GM12878 (cell line): ENCODE measurements at regions not wholly inside any gene's neighbourhood (a gene's known extent, or its start where the extent isn't known, plus 50 kb on each side); places are given as distances from the start of the nearest gene placed in this dataset.

Experiments used
- ATAC-seq: fragments of 200-7000 bp; cut with Tn5 transposase; 3 replicates; pipeline ENCODE4 v1.9.1; 2020; ENCODE audit warnings: mild to moderate bottlenecking, moderate library complexity
- BruUV-seq: library from RNA; stranded (reverse); fragments of 400-500 nt; replicated peaks from 2 replicates; lab custom pipeline; 2021; lab: Mats Ljungman, UMichigan
- CTCF ChIA-PET: fragments of 300-600 bp; sonication (Branson Sonifier 250); formaldehyde crosslinking; extraction: SDS; loops from one replicate; lab custom pipeline; 2021; ENCODE audit warnings: inconsistent platforms; lab: Yijun Ruan, JAX
- POLR2A ChIA-PET: fragments of 350-600 bp; formaldehyde crosslinking; extraction: SDS; loops from one replicate; lab custom pipeline; 2021; ENCODE audit warnings: inconsistent platforms; lab: Charles Lee
- RAD21 ChIA-PET: fragments of 300-600 bp; sonication (Branson Sonifier 250); formaldehyde crosslinking; loops from one replicate; lab custom pipeline; 2023; ENCODE audit warnings: antibody characterized with exemption; ENCODE audit not compliant: unreplicated experiment; lab: Charles Lee
- SMC1A ChIA-PET: fragments of 300-600 bp; sonication (Branson Sonifier 250); formaldehyde crosslinking; loops from one replicate; lab custom pipeline; 2023; ENCODE audit not compliant: unreplicated experiment, uncharacterized antibody; lab: Charles Lee
- DNase-seq: peaks from one replicate; pipeline ENCODE4 v3.0.0-alpha.2; 2011; ENCODE audit warnings: low read depth, low spot score
- FAIRE-seq: peaks from 3 replicates; lab custom pipeline; 2011; peaks lifted over from hg19 to GRCh38; lab: Jason Lieb, UNC
- H2AFZ ChIP-seq: 2 replicates; pipeline ENCODE4 v1.6.0; 2011; ENCODE audit warnings: low read depth, low read length, control low read depth; ENCODE audit not compliant: control insufficient read depth
- H3K27ac ChIP-seq: 2 replicates; pipeline ENCODE4 v1.5.1; 2011; ENCODE audit warnings: control low read depth; ENCODE audit not compliant: control insufficient read depth, insufficient read depth
- H3K27me3 ChIP-seq, 2 experiments: replicated peaks in 1 of 2; 2 replicates each; pipeline versions ENCODE4 v1.6.0 to v1.6.1; 2011; ENCODE audit warnings: low read length in 1 of 2; ENCODE audit not compliant: control insufficient read depth in 2 of 2, insufficient read depth in 2 of 2
- H3K36me3 ChIP-seq, 2 experiments: 2 replicates each; pipeline ENCODE4 v1.5.1; 2011; ENCODE audit warnings: low read length in 1 of 2; ENCODE audit not compliant: control insufficient read depth in 2 of 2, insufficient read depth in 2 of 2
- H3K4me1 ChIP-seq: 2 replicates; pipeline ENCODE4 v1.6.1; 2011; ENCODE audit warnings: mild to moderate bottlenecking, low read length, moderate library complexity, mixed read lengths; ENCODE audit not compliant: control insufficient read depth, insufficient read depth
- H3K4me2 ChIP-seq: 2 replicates; pipeline ENCODE4 v1.6.0; 2011; ENCODE audit warnings: control low read depth; ENCODE audit not compliant: control insufficient read depth, insufficient read depth
- H3K4me3 ChIP-seq: fragments of 200-600 bp; sonication (generic); 2 replicates; pipeline ENCODE4 v1.5.1; 2016
- H3K79me2 ChIP-seq: 2 replicates; pipeline ENCODE4 v1.6.0; 2011; ENCODE audit warnings: low read length; ENCODE audit not compliant: control insufficient read depth, insufficient read depth
- H3K9ac ChIP-seq: 2 replicates; pipeline ENCODE4 v1.8.0; 2011; ENCODE audit warnings: low read length, control low read depth, mixed read lengths; ENCODE audit not compliant: control insufficient read depth, insufficient read depth
- H3K9me3 ChIP-seq: replicated peaks from 3 replicates; pipeline ENCODE4 v1.5.1; 2011; ENCODE audit warnings: mild to moderate bottlenecking, low read length; ENCODE audit not compliant: control insufficient read depth, insufficient read depth
- H4K20me1 ChIP-seq: 2 replicates; pipeline ENCODE4 v1.6.0; 2011; ENCODE audit not compliant: control insufficient read depth, insufficient read depth
- BCL11A ChIP-seq: IDR thresholded peaks from 2 replicates; pipeline ENCODE4 v1.6.1; 2011; ENCODE audit warnings: low read depth, low read length
- CTCF ChIP-seq, 3 experiments: IDR thresholded peaks in 2 of 3; conservative IDR thresholded peaks in 1 of 3; 2 replicates each; pipeline ENCODE4 v1.5.1; 2011; ENCODE audit warnings: low read depth in 3 of 3, low read length in 3 of 3, mild to moderate bottlenecking in 3 of 3, control low read depth in 2 of 3, moderate library complexity in 2 of 3, inconsistent platforms in 1 of 3, mixed read lengths in 1 of 3; ENCODE audit not compliant: control insufficient read depth in 2 of 3, insufficient read depth in 1 of 3; ENCODE audit errors: extremely low read depth in 1 of 3
- ELK1 ChIP-seq: IDR thresholded peaks from 2 replicates; pipeline ENCODE4 v1.6.1; 2012; ENCODE audit warnings: low read depth, low read length, improper control_type of control experiment
- FOS ChIP-seq: IDR thresholded peaks from 3 replicates; pipeline ENCODE4 v1.6.1; 2011; ENCODE audit warnings: borderline replicate concordance; ENCODE audit not compliant: insufficient read length; ENCODE audit errors: extremely low read depth
- KAT2A ChIP-seq: conservative IDR thresholded peaks from 2 replicates; pipeline ENCODE4 v1.6.1; 2011; ENCODE audit warnings: low read depth, low read length; ENCODE audit not compliant: control insufficient read depth
- KLF5 ChIP-seq: fragments of 450-650 bp; IDR thresholded peaks from 2 replicates; pipeline ENCODE4 v1.6.1; 2014; ENCODE audit warnings: mild to moderate bottlenecking; ENCODE audit not compliant: partially characterized antibody
- MEF2B ChIP-seq: fragments of 450-650 bp; IDR thresholded peaks from 2 replicates; pipeline ENCODE4 v1.6.1; 2018; ENCODE audit warnings: mild to moderate bottlenecking, moderate library complexity; ENCODE audit not compliant: partially characterized antibody, poor library complexity, severe bottlenecking
- MLLT1 ChIP-seq: fragments of 450-650 bp; IDR thresholded peaks from 2 replicates; pipeline ENCODE4 v1.6.1; 2016; ENCODE audit warnings: mild to moderate bottlenecking
- RAD21 ChIP-seq: IDR thresholded peaks from 2 replicates; pipeline ENCODE4 v1.6.1; 2011; ENCODE audit warnings: mild to moderate bottlenecking, low read depth, low read length, moderate library complexity; ENCODE audit not compliant: insufficient read depth
- RBBP5 ChIP-seq: fragments of 200-600 bp; sonication (generic); conservative IDR thresholded peaks from 2 replicates; pipeline ENCODE4 v1.6.1; 2016
- RELA ChIP-seq: fragments of 450-650 bp; IDR thresholded peaks from 2 replicates; pipeline ENCODE4 v1.8.0; 2014; ENCODE audit warnings: borderline replicate concordance; ENCODE audit not compliant: partially characterized antibody
- RFX5 ChIP-seq: IDR thresholded peaks from 2 replicates; pipeline ENCODE4 v1.6.1; 2011; ENCODE audit warnings: low read depth, low read length, improper control_type of control experiment
- SIN3A ChIP-seq: IDR thresholded peaks from 2 replicates; pipeline ENCODE4 v1.6.1; 2012; ENCODE audit warnings: low read depth, low read length, improper control_type of control experiment
- SMC3 ChIP-seq: IDR thresholded peaks from 2 replicates; pipeline ENCODE4 v1.6.1; 2011; ENCODE audit warnings: low read length, improper control_type of control experiment, borderline replicate concordance
- USF1 ChIP-seq: IDR thresholded peaks from 2 replicates; pipeline ENCODE4 v1.6.1; 2011; ENCODE audit warnings: borderline replicate concordance, low read depth, mild to moderate bottlenecking, moderate library complexity, mixed read lengths, low read length; ENCODE audit not compliant: insufficient read depth; ENCODE audit errors: extremely low read length
- USF2 ChIP-seq: IDR thresholded peaks from 2 replicates; pipeline ENCODE4 v1.6.1; 2011; ENCODE audit warnings: low read depth, low read length, improper control_type of control experiment, borderline replicate concordance
- YY1 ChIP-seq: IDR thresholded peaks from 2 replicates; pipeline ENCODE4 v1.6.1; 2011; ENCODE audit warnings: low read depth, mild to moderate bottlenecking, low read length
- ZNF384 ChIP-seq: IDR thresholded peaks from 2 replicates; pipeline ENCODE4 v1.6.1; 2012; ENCODE audit warnings: low read depth, mild to moderate bottlenecking, low read length, improper control_type of control experiment, borderline replicate concordance
- WGBS: methylation state at CpG from one replicate; pipeline ENCODE4 v1.1.6; 2016; ENCODE audit warnings: low lambda C conversion rate; ENCODE audit not compliant: insufficient replicate concordance, insufficient coverage; ENCODE audit errors: missing lambda C conversion rate; 5-methylcytosine and 5-hydroxymethylcytosine counted together
- in situ Hi-C: fragments of 300-500 bp; cut with MboI; formaldehyde crosslinking; loops from 9 replicates; pipeline ENCODE4 v1.14.3; 2018; ENCODE audit warnings: mixed read lengths
- intact Hi-C: fragments of 100-400 bp; cut with micrococcal nuclease; formaldehyde crosslinking; loops from one replicate; pipeline ENCODE4 v1.14.2; 2022; ENCODE audit not compliant: unreplicated experiment

GRCh38 chr3:168467115-168467714, 371.5 kb upstream of the GOLIM4 start:
- peak overlapping the region; percentile 39; the same call in 1 of the 2 replicates for H3K27ac ChIP-seq
- 17% methylated on average over 6 of the region's 6 CpGs for WGBS
- DNase-seq: peak; percentile 21
- no peaks in the 10 kb centered on the region for H3K27me3 ChIP-seq
- H4K20me1 ChIP-seq: no peaks in the 10 kb centered on the region
- H2AFZ ChIP-seq: peak overlapping the region; percentile 87
- H3K9me3 ChIP-seq: no peaks in the 10 kb centered on the region
- RAD21 ChIA-PET: no interaction called here
- in situ Hi-C loops: no loop called here
- H3K79me2 ChIP-seq: no peaks in the 10 kb centered on the region
- no peak overlapping the region for H3K9ac ChIP-seq
- H3K4me2 ChIP-seq: peak overlapping the region; percentile 77
- no peaks in the 10 kb centered on the region for H3K4me1 ChIP-seq
- SMC1A ChIA-PET: no interaction called here
- CTCF ChIA-PET: no interaction called here
- peak; percentile 92 for ATAC-seq
- POLR2A ChIA-PET: no interaction called here
- no peak for FAIRE-seq
- H3K4me3 ChIP-seq: no peak overlapping the region
- H3K36me3 ChIP-seq: no peaks in the 10 kb centered on the region
- BruUV-seq: no TSS peak
- intact Hi-C loops: loop anchor here (1.0 kb wide), 2 partner anchors 217 to 256 kb away; no protein-coding TSS in a partner anchor
- no peak for TF ChIP-seq ELK1
- TF ChIP-seq SIN3A: no peak
- no peak for TF ChIP-seq RELA
- peak; percentile 66 for TF ChIP-seq RAD21
- TF ChIP-seq RBBP5: no peak
- TF ChIP-seq BCL11A: no peak
- no peak for TF ChIP-seq KAT2A
- no peak for TF ChIP-seq USF2
- TF ChIP-seq RFX5: no peak
- TF ChIP-seq MLLT1: no peak
- no peak for TF ChIP-seq KLF5
- no peak for TF ChIP-seq ZNF384
- TF ChIP-seq MEF2B: no peak
- peak; percentile 40; the same call in 1 of the 2 replicates for TF ChIP-seq SMC3
- no peak for TF ChIP-seq FOS
- no peak for TF ChIP-seq USF1
- TF ChIP-seq YY1: 0 out of 2 replicates have a peak, but pooled peaks have one; percentile 18
- peak; percentile 28 to 43 (median 28); a peak in 4 of 6 replicates for TF ChIP-seq CTCF (IDR thresholded peaks at IDR 0.05 in 2 of 3, conservative IDR thresholded peaks at IDR 0.05 in 1 of 3; ENCODE audit: control insufficient read depth in 2 of 3, extremely low read depth in 1 of 3, insufficient read depth in 1 of 3, low read depth in 3 of 3, low read length in 3 of 3)
